CD14-positive monocyte (primary cell): ENCODE measurements at regions not wholly inside any gene's neighbourhood (a gene's known extent, or its start where the extent isn't known, plus 50 kb on each side); places are given as distances from the start of the nearest gene placed in this dataset.

Experiments used
- DNase-seq, 3 donors: peaks; one replicate each; pipeline ENCODE4 v3.0.0-alpha.2; 2011 to 2022
- H2AFZ ChIP-seq: 2 replicates; pipeline ENCODE4 v1.6.0; 2012; ENCODE audit warnings: mild to moderate bottlenecking, low read depth, low read length, inconsistent platforms; ENCODE audit not compliant: insufficient read depth, poor library complexity, severe bottlenecking
- H3K27ac ChIP-seq, 2 donors: 1 replicate in 1 of 2; 2 replicates in 1 of 2; pipeline ENCODE4 v1.5.1; 2012 to 2013; ENCODE audit warnings: low read length in 2 of 2, control low read depth in 1 of 2, inconsistent platforms in 1 of 2, low read depth in 1 of 2, mild to moderate bottlenecking in 1 of 2
- H3K27me3 ChIP-seq, 2 donors: one replicate each; pipeline versions ENCODE4 v1.6.0 to v1.6.1; 2011 to 2013; ENCODE audit warnings: low read length in 2 of 2; ENCODE audit not compliant: control insufficient read depth in 2 of 2, insufficient read depth in 2 of 2
- H3K36me3 ChIP-seq, 2 donors: replicated peaks in 1 of 2; 1 replicate in 1 of 2; 2 replicates in 1 of 2; pipeline versions ENCODE4 v1.5.1 to v1.6.1; 2012 to 2013; ENCODE audit warnings: low read length in 2 of 2, control low read depth in 1 of 2, inconsistent platforms in 1 of 2, mild to moderate bottlenecking in 1 of 2; ENCODE audit not compliant: insufficient read depth in 2 of 2, control insufficient read depth in 1 of 2
- H3K4me1 ChIP-seq, 2 donors: 1 replicate in 1 of 2; 2 replicates in 1 of 2; pipeline versions ENCODE4 v1.5.1 to v1.6.1; 2012 to 2013; ENCODE audit warnings: low read length in 2 of 2, control low read depth in 1 of 2, inconsistent platforms in 1 of 2, mild to moderate bottlenecking in 1 of 2, moderate library complexity in 1 of 2; ENCODE audit not compliant: insufficient read depth in 2 of 2, control insufficient read depth in 1 of 2
- H3K4me2 ChIP-seq: replicated peaks from 2 replicates; pipeline ENCODE3; 2012; ENCODE audit warnings: low read length, moderate library complexity, mild to moderate bottlenecking; ENCODE audit not compliant: poor library complexity, severe bottlenecking; ENCODE audit errors: extremely low read depth
- H3K4me3 ChIP-seq, 3 experiments: fragments of 200-600 bp in 1 of 3; sonication (generic) in 1 of 3; replicated peaks in 1 of 3; 1 replicate in 2 of 3; 2 replicates in 1 of 3; pipeline ENCODE4 v1.5.1; 2011 to 2013; ENCODE audit warnings: low read length in 3 of 3, mild to moderate bottlenecking in 3 of 3, control low read depth in 2 of 3, low read depth in 2 of 3, inconsistent platforms in 1 of 3, moderate library complexity in 1 of 3
- H3K79me2 ChIP-seq: 2 replicates; pipeline ENCODE4 v1.6.0; 2012; ENCODE audit warnings: mild to moderate bottlenecking, control low read depth, inconsistent platforms, low read length, moderate library complexity; ENCODE audit not compliant: insufficient read depth
- H3K9ac ChIP-seq: 2 replicates; pipeline ENCODE4 v1.6.0; 2017; ENCODE audit warnings: low read length, mild to moderate bottlenecking; ENCODE audit not compliant: insufficient read depth, poor library complexity, severe bottlenecking
- H3K9me3 ChIP-seq, 2 donors: replicated peaks in 1 of 2; 1 replicate in 1 of 2; 2 replicates in 1 of 2; pipeline versions ENCODE4 v1.5.1 to v1.6.1; 2012 to 2013; ENCODE audit warnings: low read length in 2 of 2, control low read depth in 1 of 2; ENCODE audit not compliant: control insufficient read depth in 1 of 2, insufficient read depth in 1 of 2
- H4K20me1 ChIP-seq: 2 replicates; pipeline ENCODE4 v1.6.0; 2012; ENCODE audit warnings: mild to moderate bottlenecking, low read length, control low read depth, moderate library complexity; ENCODE audit not compliant: insufficient read depth
- H3K27ac Mint-ChIP-seq, 7 donors: one replicate each; pipeline ENCODE4 v1.8.0; 2020; ENCODE audit warnings: mild to moderate bottlenecking in 7 of 7, mixed read lengths in 7 of 7, moderate library complexity in 6 of 7, inconsistent platforms in 2 of 7
- H3K27me3 Mint-ChIP-seq, 3 donors: one replicate each; pipeline ENCODE4 v1.8.0; 2021 to 2022; ENCODE audit warnings: low read depth in 3 of 3, mild to moderate bottlenecking in 3 of 3, mixed read lengths in 3 of 3, moderate library complexity in 3 of 3, inconsistent platforms in 1 of 3
- H3K36me3 Mint-ChIP-seq, 2 donors: one replicate each; pipeline ENCODE4 v1.8.0; 2020; ENCODE audit warnings: mixed read lengths in 2 of 2, inconsistent platforms in 1 of 2, mild to moderate bottlenecking in 1 of 2
- H3K4me1 Mint-ChIP-seq: one replicate; pipeline ENCODE4 v1.8.0; 2020; ENCODE audit warnings: mild to moderate bottlenecking, mixed read lengths
- H3K4me3 Mint-ChIP-seq, 2 donors: one replicate each; pipeline ENCODE4 v1.8.0; 2020; ENCODE audit warnings: mild to moderate bottlenecking in 2 of 2, mixed read lengths in 2 of 2, moderate library complexity in 1 of 2
- H3K9me3 Mint-ChIP-seq, 7 donors: one replicate each; pipeline ENCODE4 v1.8.0; 2020 to 2022; ENCODE audit warnings: mixed read lengths in 7 of 7, mild to moderate bottlenecking in 6 of 7, moderate library complexity in 6 of 7, inconsistent platforms in 2 of 7
- CTCF ChIP-seq: fragments of 200-600 bp; IDR thresholded peaks from one replicate; pipeline ENCODE4 v1.8.0; 2022; ENCODE audit warnings: antibody characterized with exemption, mild to moderate bottlenecking
- WGBS: methylation state at CpG from one replicate; pipeline ENCODE4 v1.1.5; 2013; ENCODE audit warnings: missing lambda C conversion rate; ENCODE audit not compliant: insufficient coverage; 5-methylcytosine and 5-hydroxymethylcytosine counted together
- intact Hi-C, 2 donors: fragments of 100-400 bp; cut with micrococcal nuclease; formaldehyde crosslinking; loops; one replicate each; pipeline versions ENCODE4 v1.15.0 to v1.15.1; 2023

- no peaks in the 10 kb centered on the region for H3K36me3 Mint-ChIP-seq
- no peaks in the 10 kb centered on the region for H3K4me1 ChIP-seq
- H3K27ac Mint-ChIP-seq = no peak overlapping the region
Observed at GRCh38 chr14:27371209-27371608, 773.4 kb upstream of the NOVA1 start.

GRCh38 chr14:27371868-27372267 lies 774.0 kb upstream of the NOVA1 start:
- DNase-seq = no peak
- no peak overlapping the region for H3K4me3 ChIP-seq
- H2AFZ ChIP-seq = no peak overlapping the region
- no peak overlapping the region for H3K4me2 ChIP-seq
- H3K36me3 ChIP-seq = no peaks in the 10 kb centered on the region
- peaks cover 0 to 5% (median 0%) of the 10 kb centered on the region in 7 donors for H3K9me3 Mint-ChIP-seq
- H4K20me1 ChIP-seq = no peaks in the 10 kb centered on the region
- H3K4me1 ChIP-seq = no peaks in the 10 kb centered on the region
- WGBS = no CpG with 5 or more reads among the region's 4 CpGs
- H3K27me3 Mint-ChIP-seq = no peaks in the 10 kb centered on the region
- no peak overlapping the region for H3K9ac ChIP-seq
- no peaks in the 10 kb centered on the region for H3K36me3 Mint-ChIP-seq
- H3K27ac Mint-ChIP-seq = no peak overlapping the region
- no peaks in the 10 kb centered on the region for H3K27me3 ChIP-seq
- H3K4me1 Mint-ChIP-seq = no peaks in the 10 kb centered on the region
- intact Hi-C loops = loop anchor here in 1 of 2 donors (2.0 kb wide), 1 partner anchor 13 kb away; no protein-coding TSS in a partner anchor
- H3K4me3 Mint-ChIP-seq = no peak overlapping the region
- H3K9me3 ChIP-seq = no peaks in the 10 kb centered on the region
- no peaks in the 10 kb centered on the region for H3K79me2 ChIP-seq
- TF ChIP-seq CTCF = no peak
- no peak overlapping the region for H3K27ac ChIP-seq

More at GRCh38 chr14:27371209-27371608, 773.4 kb upstream of the NOVA1 start:
- Mint-ChIP-seq H3K4me1 (no peaks in the 10 kb centered on the region), H3K27me3 (no peaks in the 10 kb centered on the region), H3K9me3 (peaks cover 0 to 5% (median 0%) of the 10 kb centered on the region in 7 donors), H3K4me3 (no peak overlapping the region)
- Histone ChIP-seq H4K20me1 (no peaks in the 10 kb centered on the region), H3K27me3 (no peaks in the 10 kb centered on the region), H3K4me3 (no peak overlapping the region), H3K79me2 (no peaks in the 10 kb centered on the region), H3K4me2 (no peak overlapping the region), H2AFZ (no peak overlapping the region), H3K36me3 (no peaks in the 10 kb centered on the region), H3K9ac (no peak overlapping the region), H3K27ac (no peak overlapping the region), H3K9me3 (no peaks in the 10 kb centered on the region)
- no peak for DNase-seq
- TF ChIP-seq CTCF = no peak
- intact Hi-C loops = no loop called here
- no CpG with 5 or more reads among the region's 4 CpGs for WGBS
